SK-N-SH (cell line): ENCODE measurements at regions not wholly inside any gene's neighbourhood (a gene's known extent, or its start where the extent isn't known, plus 50 kb on each side); places are given as distances from the start of the nearest gene placed in this dataset.

ENCODE experiments used
- EP300 ChIP-seq, 2 experiments: IDR thresholded peaks; 2 replicates each; pipeline versions ENCODE4 v1.4.0 to v1.6.1; 2012; ENCODE audit warnings: borderline replicate concordance in 1 of 2, low read depth in 1 of 2, low read length in 1 of 2
- JUND ChIP-seq: IDR thresholded peaks from 2 replicates; pipeline ENCODE4 v1.4.0; 2012
- MXI1 ChIP-seq: IDR thresholded peaks from 2 replicates; pipeline ENCODE4 v1.6.1; 2012; ENCODE audit warnings: mild to moderate bottlenecking, low read depth, low read length, improper control_type of control experiment
- RCOR1 ChIP-seq: fragments of 150-350 bp; IDR thresholded peaks from 2 replicates; pipeline ENCODE4 v1.6.1; 2017; ENCODE audit warnings: antibody characterized with exemption, low read length
- SIN3A ChIP-seq: IDR thresholded peaks from 2 replicates; pipeline ENCODE4 v1.6.1; 2012; ENCODE audit warnings: low read depth, mild to moderate bottlenecking, low read length, moderate library complexity, borderline replicate concordance
- TF ChIP-seq, protein P1 (sequence below): fragments of 150-350 bp; IDR thresholded peaks from 2 replicates; pipeline ENCODE4 v1.6.1; 2016; ENCODE audit warnings: mild to moderate bottlenecking, low read depth, low read length
- TF ChIP-seq, protein P2 (sequence below): IDR thresholded peaks from 2 replicates; pipeline ENCODE4 v1.6.1; 2012; ENCODE audit warnings: mild to moderate bottlenecking, low read depth, low read length, moderate library complexity
- TF ChIP-seq, protein P3 (sequence below): fragments of 150-350 bp; IDR thresholded peaks from 2 replicates; pipeline ENCODE4 v1.6.1; 2017; ENCODE audit warnings: antibody characterized with exemption, low read length, low read depth, borderline replicate concordance
- TF ChIP-seq, protein P4 (sequence below): fragments of 200-600 bp; sonication (generic); IDR thresholded peaks from 2 replicates; pipeline ENCODE4 v1.6.1; 2017; ENCODE audit warnings: antibody characterized with exemption, mild to moderate bottlenecking, moderate library complexity
- TF ChIP-seq, protein P5 (sequence below): IDR thresholded peaks from 2 replicates; pipeline ENCODE4 v1.4.0; 2012; ENCODE audit warnings: low read depth

DNA sequence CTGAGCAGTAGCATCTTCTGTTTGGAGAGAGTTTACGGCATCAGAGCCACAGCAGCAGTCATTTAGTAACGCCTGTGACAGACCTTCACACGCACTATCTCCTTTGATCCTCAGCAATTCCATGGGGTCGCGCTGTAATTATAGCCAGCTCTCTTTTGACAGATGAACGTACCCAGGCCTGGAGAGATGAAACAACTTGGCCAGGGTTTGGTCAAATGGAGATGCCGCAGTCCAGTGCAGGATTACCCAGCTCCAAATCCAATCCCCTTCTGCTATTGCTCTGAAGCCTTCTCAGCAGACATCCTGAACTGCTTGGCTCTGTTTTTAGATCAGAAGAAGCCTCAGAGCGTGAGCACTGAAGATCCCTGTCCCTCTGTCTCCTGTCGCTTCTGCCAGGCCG lies 83.9 kb downstream of the SOX9 start:
- TF ChIP-seq MXI1 (no peak), EP300 (IDR thresholded peaks at IDR 0.05; ENCODE audit: borderline replicate concordance in 1 of 2, low read depth in 1 of 2, low read length in 1 of 2) (no peak), SIN3A (no peak), RCOR1 (no peak), JUND (no peak)
- TF ChIP-seq, protein P1, sequence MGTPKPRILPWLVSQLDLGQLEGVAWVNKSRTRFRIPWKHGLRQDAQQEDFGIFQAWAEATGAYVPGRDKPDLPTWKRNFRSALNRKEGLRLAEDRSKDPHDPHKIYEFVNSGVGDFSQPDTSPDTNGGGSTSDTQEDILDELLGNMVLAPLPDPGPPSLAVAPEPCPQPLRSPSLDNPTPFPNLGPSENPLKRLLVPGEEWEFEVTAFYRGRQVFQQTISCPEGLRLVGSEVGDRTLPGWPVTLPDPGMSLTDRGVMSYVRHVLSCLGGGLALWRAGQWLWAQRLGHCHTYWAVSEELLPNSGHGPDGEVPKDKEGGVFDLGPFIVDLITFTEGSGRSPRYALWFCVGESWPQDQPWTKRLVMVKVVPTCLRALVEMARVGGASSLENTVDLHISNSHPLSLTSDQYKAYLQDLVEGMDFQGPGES, result no peak
- TF ChIP-seq, protein P2, sequence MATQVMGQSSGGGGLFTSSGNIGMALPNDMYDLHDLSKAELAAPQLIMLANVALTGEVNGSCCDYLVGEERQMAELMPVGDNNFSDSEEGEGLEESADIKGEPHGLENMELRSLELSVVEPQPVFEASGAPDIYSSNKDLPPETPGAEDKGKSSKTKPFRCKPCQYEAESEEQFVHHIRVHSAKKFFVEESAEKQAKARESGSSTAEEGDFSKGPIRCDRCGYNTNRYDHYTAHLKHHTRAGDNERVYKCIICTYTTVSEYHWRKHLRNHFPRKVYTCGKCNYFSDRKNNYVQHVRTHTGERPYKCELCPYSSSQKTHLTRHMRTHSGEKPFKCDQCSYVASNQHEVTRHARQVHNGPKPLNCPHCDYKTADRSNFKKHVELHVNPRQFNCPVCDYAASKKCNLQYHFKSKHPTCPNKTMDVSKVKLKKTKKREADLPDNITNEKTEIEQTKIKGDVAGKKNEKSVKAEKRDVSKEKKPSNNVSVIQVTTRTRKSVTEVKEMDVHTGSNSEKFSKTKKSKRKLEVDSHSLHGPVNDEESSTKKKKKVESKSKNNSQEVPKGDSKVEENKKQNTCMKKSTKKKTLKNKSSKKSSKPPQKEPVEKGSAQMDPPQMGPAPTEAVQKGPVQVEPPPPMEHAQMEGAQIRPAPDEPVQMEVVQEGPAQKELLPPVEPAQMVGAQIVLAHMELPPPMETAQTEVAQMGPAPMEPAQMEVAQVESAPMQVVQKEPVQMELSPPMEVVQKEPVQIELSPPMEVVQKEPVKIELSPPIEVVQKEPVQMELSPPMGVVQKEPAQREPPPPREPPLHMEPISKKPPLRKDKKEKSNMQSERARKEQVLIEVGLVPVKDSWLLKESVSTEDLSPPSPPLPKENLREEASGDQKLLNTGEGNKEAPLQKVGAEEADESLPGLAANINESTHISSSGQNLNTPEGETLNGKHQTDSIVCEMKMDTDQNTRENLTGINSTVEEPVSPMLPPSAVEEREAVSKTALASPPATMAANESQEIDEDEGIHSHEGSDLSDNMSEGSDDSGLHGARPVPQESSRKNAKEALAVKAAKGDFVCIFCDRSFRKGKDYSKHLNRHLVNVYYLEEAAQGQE, result no peak
- TF ChIP-seq, protein P3, sequence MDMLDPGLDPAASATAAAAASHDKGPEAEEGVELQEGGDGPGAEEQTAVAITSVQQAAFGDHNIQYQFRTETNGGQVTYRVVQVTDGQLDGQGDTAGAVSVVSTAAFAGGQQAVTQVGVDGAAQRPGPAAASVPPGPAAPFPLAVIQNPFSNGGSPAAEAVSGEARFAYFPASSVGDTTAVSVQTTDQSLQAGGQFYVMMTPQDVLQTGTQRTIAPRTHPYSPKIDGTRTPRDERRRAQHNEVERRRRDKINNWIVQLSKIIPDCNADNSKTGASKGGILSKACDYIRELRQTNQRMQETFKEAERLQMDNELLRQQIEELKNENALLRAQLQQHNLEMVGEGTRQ, result no peak
- TF ChIP-seq, protein P4, sequence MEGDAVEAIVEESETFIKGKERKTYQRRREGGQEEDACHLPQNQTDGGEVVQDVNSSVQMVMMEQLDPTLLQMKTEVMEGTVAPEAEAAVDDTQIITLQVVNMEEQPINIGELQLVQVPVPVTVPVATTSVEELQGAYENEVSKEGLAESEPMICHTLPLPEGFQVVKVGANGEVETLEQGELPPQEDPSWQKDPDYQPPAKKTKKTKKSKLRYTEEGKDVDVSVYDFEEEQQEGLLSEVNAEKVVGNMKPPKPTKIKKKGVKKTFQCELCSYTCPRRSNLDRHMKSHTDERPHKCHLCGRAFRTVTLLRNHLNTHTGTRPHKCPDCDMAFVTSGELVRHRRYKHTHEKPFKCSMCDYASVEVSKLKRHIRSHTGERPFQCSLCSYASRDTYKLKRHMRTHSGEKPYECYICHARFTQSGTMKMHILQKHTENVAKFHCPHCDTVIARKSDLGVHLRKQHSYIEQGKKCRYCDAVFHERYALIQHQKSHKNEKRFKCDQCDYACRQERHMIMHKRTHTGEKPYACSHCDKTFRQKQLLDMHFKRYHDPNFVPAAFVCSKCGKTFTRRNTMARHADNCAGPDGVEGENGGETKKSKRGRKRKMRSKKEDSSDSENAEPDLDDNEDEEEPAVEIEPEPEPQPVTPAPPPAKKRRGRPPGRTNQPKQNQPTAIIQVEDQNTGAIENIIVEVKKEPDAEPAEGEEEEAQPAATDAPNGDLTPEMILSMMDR, result no peak
- TF ChIP-seq, protein P5, sequence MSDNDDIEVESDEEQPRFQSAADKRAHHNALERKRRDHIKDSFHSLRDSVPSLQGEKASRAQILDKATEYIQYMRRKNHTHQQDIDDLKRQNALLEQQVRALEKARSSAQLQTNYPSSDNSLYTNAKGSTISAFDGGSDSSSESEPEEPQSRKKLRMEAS, result no peak
